Stimulated activated CD4-positive, alpha-beta T cell treated with anti-CD3 and anti-CD28 coated beads, TNF-alpha, amount 100 ng/mL, for 48 hours (primary cell): ENCODE measurements at regions not wholly inside any gene's neighbourhood (a gene's known extent, or its start where the extent isn't known, plus 50 kb on each side); places are given as distances from the start of the nearest gene placed in this dataset.

Experiments
- DNase-seq, 3 donors: peaks; one replicate each; pipeline ENCODE4 v3.0.0-alpha.2; 2020; ENCODE audit warnings: low read depth in 3 of 3

GRCh38 chr14:58813745-58814144 lies 176.0 kb downstream of the DACT1 start:
- no peak for DNase-seq

- no peak for DNase-seq
These were observed 176.7 kb downstream of the DACT1 start for GRCh38 chr14:58814466-58814865.

- no peak for DNase-seq
These were observed 177.5 kb downstream of the DACT1 start for GRCh38 chr14:58815161-58815701.

- no peak for DNase-seq
These were observed 178.0 kb downstream of the DACT1 start for GRCh38 chr14:58815794-58816193.

GRCh38 chr14:58816416-58817115 lies 178.8 kb downstream of the DACT1 start:
- no peak for DNase-seq

- no peak for DNase-seq
These were observed 180.1 kb downstream of the DACT1 start for GRCh38 chr14:58817846-58818245.

- no peak for DNase-seq
These were observed 182.3 kb downstream of the DACT1 start for GRCh38 chr14:58820032-58820431.

- DNase-seq: no peak
These were observed 183.7 kb downstream of the DACT1 start for GRCh38 chr14:58821421-58821820.

- no peak for DNase-seq
These were observed 185.1 kb downstream of the DACT1 start for GRCh38 chr14:58822856-58823255.

GRCh38 chr14:58823312-58823711 lies 185.6 kb downstream of the DACT1 start:
- no peak for DNase-seq

- no peak for DNase-seq
These were observed 186.3 kb downstream of the DACT1 start for GRCh38 chr14:58824106-58824505.

- no peak for DNase-seq
These were observed 187.0 kb downstream of the DACT1 start for GRCh38 chr14:58824796-58825195.

- no peak for DNase-seq
These were observed 187.8 kb downstream of the DACT1 start for GRCh38 chr14:58825606-58826005.

GRCh38 chr14:58826845-58827686 lies 189.3 kb downstream of the DACT1 start:
- DNase-seq: no peak

- no peak for DNase-seq
These were observed 190.5 kb downstream of the DACT1 start for GRCh38 chr14:58828298-58828697.

GRCh38 chr14:58829594-58829993 lies 191.8 kb downstream of the DACT1 start:
- no peak for DNase-seq

GRCh38 chr14:58830121-58830520 lies 192.4 kb downstream of the DACT1 start:
- DNase-seq: no peak

- no peak for DNase-seq
These were observed 194.3 kb downstream of the DACT1 start for GRCh38 chr14:58832095-58832521.

- no peak for DNase-seq
These were observed 196.0 kb downstream of the DACT1 start for GRCh38 chr14:58833634-58834378.

GRCh38 chr14:58836303-58836974 lies 198.7 kb downstream of the DACT1 start:
- DNase-seq: no peak

- DNase-seq: no peak
These were observed 201.5 kb downstream of the DACT1 start for GRCh38 chr14:58839233-58839632.

- no peak for DNase-seq
These were observed 206.8 kb downstream of the DACT1 start for GRCh38 chr14:58844544-58844943.
